Right ventricle myocardium superior (tissue), 1 donor: ENCODE measurements at regions not wholly inside any gene's neighbourhood (a gene's known extent, or its start where the extent isn't known, plus 50 kb on each side); places are given as distances from the start of the nearest gene placed in this dataset.
"Not testable (repeated sequence)": the region's sequence is repeated elsewhere in the genome, so short reads cannot be mapped to it uniquely, and the experiment has no call there.

Source experiments
- ATAC-seq: fragments of 200-7000 bp; cut with Tn5 transposase; one replicate; pipeline ENCODE4 v1.9.1; 2020; ENCODE audit warnings: mild to moderate bottlenecking; ENCODE audit not compliant: poor library complexity
- DNase-seq: peaks from one replicate; pipeline ENCODE4 v3.0.0-alpha.2; 2020
- intact Hi-C: fragments of 100-400 bp; cut with DNase I; formaldehyde crosslinking; loops from one replicate; pipeline ENCODE4 v1.11.2; 2022
- donor health status: DM: no; HTN: yes; CAD: no; lungs with severe emphysema.

DNA sequence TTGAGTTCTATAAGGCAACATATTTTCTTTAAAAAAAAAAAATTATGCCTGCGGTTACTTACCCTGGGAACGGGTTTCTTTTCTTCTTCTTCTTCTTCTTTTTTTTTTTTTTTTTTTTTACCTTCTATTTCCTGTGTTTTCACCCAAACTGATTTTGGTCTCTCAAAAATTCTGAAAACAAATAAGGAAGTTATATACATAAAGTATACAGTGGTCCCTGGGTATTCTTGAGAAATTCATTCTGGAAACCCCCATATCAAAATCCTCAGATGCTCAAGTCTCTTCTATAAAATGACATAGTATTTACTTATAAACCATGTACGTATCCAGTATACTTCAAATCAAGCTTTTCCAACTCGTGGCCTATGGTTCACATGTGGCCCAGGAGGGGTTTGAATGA, 326.7 kb downstream of the MAT2B start:
- DNase-seq (no peak), ATAC-seq (no peak)
- intact Hi-C loops = no loop called here

DNA sequence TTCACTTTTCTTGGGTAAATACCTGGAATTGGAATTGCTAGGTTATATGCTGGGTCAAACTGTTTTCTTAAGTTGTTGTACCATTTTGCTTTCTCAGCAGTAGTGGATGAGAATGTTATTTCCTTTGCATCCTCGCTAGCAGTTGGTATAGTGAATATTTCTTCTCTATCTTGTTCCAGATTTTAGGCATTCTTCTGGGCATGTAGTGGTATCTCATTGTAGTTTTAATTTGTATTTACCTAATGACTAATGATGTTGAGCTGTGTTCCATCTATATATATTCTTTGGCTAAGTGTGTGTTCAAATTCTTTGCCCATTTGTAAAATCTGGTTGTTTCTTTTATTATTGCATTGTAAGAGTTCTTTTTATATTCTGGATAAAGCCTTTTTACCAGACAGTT, 333.3 kb downstream of the MAT2B start:
- ATAC-seq = no peak
- intact Hi-C loops = no loop called here
- DNase-seq = no peak

DNA sequence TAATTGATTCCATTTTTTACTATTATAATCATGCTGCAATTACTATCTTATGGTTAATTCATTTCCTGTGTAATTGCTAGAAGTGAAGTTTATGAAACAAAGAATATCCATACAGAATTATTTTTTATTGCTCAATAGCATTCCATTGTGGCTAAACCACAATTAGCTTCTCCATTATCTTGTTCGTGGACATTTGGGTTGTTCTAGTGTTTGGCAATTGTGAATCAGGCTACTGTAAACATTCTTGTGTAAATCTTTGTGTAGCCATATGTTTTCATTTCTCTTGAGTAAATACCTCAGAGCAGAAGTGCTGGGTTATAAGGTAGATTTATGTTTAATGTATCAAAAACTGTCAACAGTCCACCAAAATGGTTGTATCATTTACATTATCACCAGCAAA, 341.1 kb downstream of the MAT2B start:
- no peak for DNase-seq
- intact Hi-C loops = no loop called here
- no peak for ATAC-seq

- ATAC-seq (no peak), DNase-seq (no peak)
- intact Hi-C loops = no loop called here
These were observed 350.3 kb downstream of the MAT2B start for GRCh38 chr5:163855754-163856153.

GRCh38 chr5:163861670-163862069, 356.3 kb downstream of the MAT2B start:
- intact Hi-C loops = no loop called here
- no peak for ATAC-seq
- no peak for DNase-seq

GRCh38 chr5:163867324-163867723, 361.9 kb downstream of the MAT2B start:
- ATAC-seq = no peak
- intact Hi-C loops = no loop called here
- no peak for DNase-seq

DNA sequence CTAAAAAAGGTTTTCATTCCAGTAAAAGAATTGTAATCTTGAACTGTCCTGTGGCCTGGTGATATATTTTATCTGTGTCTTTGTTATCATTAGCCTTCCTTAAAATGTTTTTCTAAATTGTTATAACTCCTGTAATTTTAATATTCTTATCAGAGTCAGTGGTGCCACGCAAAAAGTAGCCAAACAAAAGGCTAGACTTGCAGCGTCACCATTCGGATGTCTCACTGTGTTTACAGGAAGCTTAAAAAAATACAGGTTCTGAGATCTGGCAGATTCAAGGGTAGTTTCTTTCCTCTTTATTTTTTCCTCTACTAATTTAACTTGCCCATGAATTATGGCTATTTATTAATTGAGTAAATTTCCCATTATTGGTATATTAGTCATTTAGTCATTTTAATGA, 362.3 kb downstream of the MAT2B start:
- DNase-seq (no peak), ATAC-seq (no peak)
- intact Hi-C loops = no loop called here

GRCh38 chr5:163869581-163869980, 364.2 kb downstream of the MAT2B start:
- intact Hi-C loops = no loop called here

GRCh38 chr5:163870441-163870840, 365.0 kb downstream of the MAT2B start:
- intact Hi-C loops = no loop called here
- DNase-seq = no peak
- ATAC-seq = no peak

More at GRCh38 chr5:163869581-163869980, 364.2 kb downstream of the MAT2B start:
- DNase-seq (no peak), ATAC-seq (no peak)

- no peak for ATAC-seq
- no peak for DNase-seq
- intact Hi-C loops = no loop called here
These were observed 369.0 kb downstream of the MAT2B start for GRCh38 chr5:163874431-163874830.

DNA sequence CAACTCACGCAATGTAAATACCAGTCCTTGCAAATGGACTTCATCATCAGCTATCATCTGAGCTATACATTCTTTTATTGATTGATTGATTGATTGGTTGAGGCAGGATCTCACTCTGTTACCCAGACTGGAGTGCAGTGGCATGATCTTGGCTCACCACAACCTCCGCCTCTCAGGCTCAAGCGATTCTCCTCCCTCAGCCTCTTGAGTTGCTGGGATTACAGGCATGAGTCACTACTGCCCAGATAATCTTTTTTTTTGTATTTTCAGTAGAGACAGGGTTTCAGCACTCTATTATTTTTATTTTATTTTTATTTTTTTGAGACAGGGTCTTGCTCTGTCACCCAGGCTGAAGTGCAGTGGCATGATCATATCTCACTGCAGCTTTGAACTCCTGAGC, 369.5 kb downstream of the MAT2B start:
- DNase-seq, ATAC-seq, intact Hi-C loops: not testable (repeated sequence)

DNA sequence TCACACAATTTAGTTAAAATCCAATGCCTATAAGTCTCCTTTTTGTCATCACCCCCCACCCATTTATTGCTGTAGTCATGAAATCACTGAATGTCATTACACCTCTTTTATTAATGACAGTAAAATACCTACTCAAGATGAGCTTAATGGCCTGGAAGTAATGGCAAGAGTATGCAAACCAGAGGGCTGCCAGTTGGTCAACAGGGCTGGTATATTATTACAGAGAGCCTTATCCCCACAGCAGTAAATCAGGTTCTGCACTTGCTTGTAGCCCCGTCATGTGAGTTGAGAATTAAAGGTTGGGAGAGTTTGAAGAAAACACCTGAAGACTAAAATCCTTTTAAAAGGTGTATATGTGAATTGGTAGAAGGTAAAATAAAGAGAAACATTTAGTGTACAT, 372.4 kb downstream of the MAT2B start:
- DNase-seq = no peak
- intact Hi-C loops = no loop called here
- no peak for ATAC-seq

DNA sequence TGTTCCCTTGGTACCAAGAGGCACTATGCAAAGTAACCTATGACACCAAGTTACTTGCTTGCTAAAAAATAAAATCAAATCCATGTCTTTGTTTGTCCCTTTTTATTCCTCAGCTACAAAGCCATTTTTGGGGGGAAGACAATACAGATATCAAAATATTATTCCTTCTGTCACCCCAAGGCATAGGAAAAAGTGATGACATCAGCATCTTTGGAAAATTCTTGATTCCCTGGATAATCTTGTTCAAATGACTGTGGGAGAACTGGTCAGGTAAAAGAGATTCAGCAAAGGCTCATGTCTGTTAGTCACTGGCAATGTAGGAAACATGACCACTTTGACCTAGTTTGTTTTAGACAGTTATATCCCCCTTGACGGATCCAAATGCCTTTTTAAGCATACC, 373.1 kb downstream of the MAT2B start:
- intact Hi-C loops = no loop called here
- ATAC-seq (no peak), DNase-seq (no peak)

GRCh38 chr5:163880302-163880701, 374.9 kb downstream of the MAT2B start:
- intact Hi-C loops = no loop called here
- ATAC-seq (no peak), DNase-seq (no peak)

DNA sequence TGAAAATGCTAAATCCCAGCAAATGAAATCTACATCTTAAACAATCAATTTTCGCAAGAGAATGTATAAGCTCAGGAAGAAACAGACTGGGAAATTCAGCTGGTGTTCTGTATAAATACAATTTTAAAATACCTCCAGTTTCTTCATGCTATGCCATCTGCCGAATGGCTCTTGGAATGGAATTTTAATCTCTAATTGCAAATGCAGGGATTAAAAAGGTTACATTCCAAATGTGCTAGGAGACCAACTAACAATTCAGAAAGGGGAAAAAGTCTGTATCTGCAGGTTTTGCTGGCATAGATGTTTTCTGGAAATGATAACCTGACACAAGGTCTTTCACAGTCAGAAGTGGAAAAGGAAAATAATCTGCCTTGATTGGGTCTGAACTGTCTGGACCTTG, 379.7 kb downstream of the MAT2B start:
- intact Hi-C loops = no loop called here
- DNase-seq (no peak), ATAC-seq (no peak)

DNA sequence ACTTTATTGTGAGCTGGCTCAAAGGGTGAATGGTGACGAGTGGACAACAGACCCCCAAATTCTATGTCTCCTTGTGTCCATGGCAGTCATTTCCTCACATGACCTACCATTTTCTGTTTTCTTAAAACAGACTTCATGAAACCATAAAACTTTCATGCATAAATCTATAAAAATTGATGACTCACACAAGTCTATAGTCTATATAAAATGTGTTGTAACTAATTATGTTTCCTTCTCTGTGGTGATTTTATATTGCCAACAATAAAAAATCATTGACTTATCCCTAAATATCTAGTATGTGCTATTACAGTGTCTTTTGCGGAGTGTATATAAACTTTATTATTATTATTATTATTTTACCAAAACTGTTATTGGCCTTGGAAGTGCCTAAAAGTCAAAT, 382.4 kb downstream of the MAT2B start:
- no peak for DNase-seq
- no peak for ATAC-seq
- intact Hi-C loops = no loop called here

DNA sequence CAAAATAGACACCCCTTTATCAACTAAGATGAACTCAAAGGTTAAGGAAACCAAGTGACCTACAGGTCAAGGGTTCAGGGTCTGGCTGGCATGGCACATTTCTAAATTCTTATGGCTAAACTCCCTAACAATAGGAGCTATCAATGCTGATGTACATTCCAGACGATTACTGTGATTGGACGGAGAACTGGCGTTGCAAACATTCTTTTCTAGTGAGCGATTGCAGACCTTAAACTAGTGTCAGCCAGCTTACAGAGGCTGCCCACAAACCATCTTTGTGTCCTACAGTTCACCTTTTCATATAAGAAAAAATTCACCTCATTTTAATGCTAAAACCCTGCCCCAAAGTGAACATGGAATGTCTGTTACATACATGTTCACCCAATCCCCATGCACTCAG, 382.9 kb downstream of the MAT2B start:
- intact Hi-C loops = no loop called here
- DNase-seq (no peak), ATAC-seq (no peak)

- DNase-seq (no peak), ATAC-seq (no peak)
- intact Hi-C loops = no loop called here
These were observed 383.9 kb downstream of the MAT2B start for GRCh38 chr5:163889369-163889768.

DNA sequence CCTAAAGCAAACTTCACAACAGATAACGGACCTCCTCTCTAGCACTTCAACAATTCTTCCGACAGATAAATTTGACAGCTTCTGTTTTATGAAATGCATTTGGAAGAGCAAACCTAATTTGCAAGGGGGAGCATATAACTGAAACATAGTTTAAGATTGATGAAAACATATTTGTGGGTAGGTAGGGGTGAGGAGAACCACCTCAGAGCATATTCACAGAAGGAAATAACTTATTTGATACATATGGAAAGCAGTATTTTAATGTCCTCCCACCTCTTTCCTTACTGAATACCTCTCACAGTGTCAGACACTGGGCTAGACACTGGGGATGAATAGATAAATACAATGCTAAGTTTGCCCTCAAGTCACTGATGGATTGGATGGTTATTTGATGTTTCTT, 384.8 kb downstream of the MAT2B start:
- ATAC-seq (no peak), DNase-seq (no peak)
- intact Hi-C loops = no loop called here

DNA sequence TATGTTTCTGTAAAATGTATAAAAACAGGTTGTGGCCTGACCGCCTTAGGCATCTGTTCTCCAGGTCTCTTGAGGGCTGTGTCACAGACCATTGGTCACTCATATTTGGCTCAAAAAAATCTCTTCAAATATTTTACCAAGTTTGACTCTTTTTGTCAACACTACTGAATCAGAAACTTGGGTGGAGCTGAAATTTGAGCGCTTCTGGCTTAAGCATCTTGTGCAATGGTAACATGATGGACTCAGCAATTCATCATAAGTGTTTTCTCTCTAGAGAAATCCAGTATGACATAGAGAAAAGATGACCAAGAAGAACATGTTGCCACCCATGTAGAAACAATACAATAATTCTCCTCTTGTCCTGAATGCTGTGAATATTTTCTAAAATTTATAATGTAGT, 387.9 kb downstream of the MAT2B start:
- intact Hi-C loops = no loop called here
- ATAC-seq (no peak), DNase-seq (no peak)

- DNase-seq (no peak), ATAC-seq (no peak)
- intact Hi-C loops = no loop called here
These were observed 389.2 kb downstream of the MAT2B start for GRCh38 chr5:163894645-163895044.

DNA sequence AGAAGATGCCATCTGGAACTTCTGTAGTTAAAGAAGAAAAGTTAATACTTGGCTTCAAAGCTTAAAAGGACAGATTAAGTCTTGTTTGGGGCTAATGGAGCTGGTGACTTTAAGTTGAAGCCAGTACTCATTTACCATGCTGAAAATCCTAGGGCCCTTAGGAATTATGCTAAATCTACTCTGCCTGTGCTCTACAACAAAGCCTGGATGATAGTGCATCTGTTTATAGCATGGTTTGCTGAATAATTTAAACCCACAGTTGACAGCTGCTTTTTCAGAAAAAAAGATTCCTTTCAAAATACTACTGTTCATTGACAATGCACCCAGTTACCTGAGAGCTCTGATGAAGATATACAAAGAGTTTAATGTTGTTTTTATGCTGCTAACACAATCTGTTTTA, 393.5 kb downstream of the MAT2B start:
- DNase-seq = no peak
- intact Hi-C loops = no loop called here
- ATAC-seq = no peak
